HCT116 (cell line): ENCODE measurements at regions not wholly inside any gene's neighbourhood (a gene's known extent, or its start where the extent isn't known, plus 50 kb on each side); places are given as distances from the start of the nearest gene placed in this dataset.

ENCODE experiments used
- ATAC-seq: fragments of 200-7000 bp; cut with Tn5 transposase; 2 replicates; pipeline ENCODE4 v1.9.1; 2020; ENCODE audit warnings: mild to moderate bottlenecking, moderate library complexity
- BruUV-seq: library from RNA; stranded (reverse); fragments of 400-500 nt; replicated peaks from 2 replicates; lab custom pipeline; 2021; lab: Mats Ljungman, UMichigan
- CTCF ChIA-PET: fragments of 300-600 bp; sonication (Branson Sonifier 250); formaldehyde crosslinking; loops from one replicate; lab custom pipeline; 2021; ENCODE audit warnings: antibody characterized with exemption; lab: Charles Lee
- POLR2A ChIA-PET: fragments of 300-600, 350-600 bp; sonication (Branson Sonifier 250); formaldehyde crosslinking; loops from one replicate; lab custom pipeline; 2021; ENCODE audit warnings: antibody characterized with exemption; lab: Charles Lee
- RAD21 ChIA-PET, 2 experiments: fragments of 300-600 bp; sonication (Branson Sonifier 250); formaldehyde crosslinking; loops; one replicate each; lab custom pipeline; 2023; ENCODE audit warnings: low total read pairs in 2 of 2; ENCODE audit not compliant: uncharacterized antibody in 2 of 2, unreplicated experiment in 2 of 2, low non-redundant PET in 1 of 2; lab: Charles Lee
- DNase-seq: peaks from one replicate; pipeline ENCODE4 v3.0.0-alpha.2; 2010; ENCODE audit warnings: low read depth, low spot score
- H2AFZ ChIP-seq: fragments of 200-600 bp; shearing (Covaris generic), sonication (generic); 2 replicates; pipeline ENCODE4 v1.6.1; 2017; ENCODE audit warnings: low read depth, mixed run types, mixed read lengths, antibody characterized with exemption, low read length; ENCODE audit not compliant: poor library complexity, severe bottlenecking
- H3K27ac ChIP-seq: 2 replicates; pipeline ENCODE4 v1.5.1; 2012; ENCODE audit warnings: low read depth, low read length
- H3K27me3 ChIP-seq: fragments of 200-600 bp; sonication (generic); 2 replicates; pipeline ENCODE4 v1.6.1; 2016; ENCODE audit warnings: mixed run types, low read length, mixed read lengths; ENCODE audit not compliant: insufficient read depth
- H3K36me3 ChIP-seq, 2 experiments: fragments of 200-500 bp in 1 of 2; fragments of 200-600 bp in 1 of 2; sonication (Bioruptor generic) in 1 of 2; sonication (generic) in 1 of 2; 2 replicates each; pipeline versions ENCODE4 v1.5.1 to v1.6.1; 2014 to 2016; ENCODE audit warnings: low read length in 2 of 2, inconsistent platforms in 1 of 2, mixed read lengths in 1 of 2, mixed run types in 1 of 2; ENCODE audit not compliant: insufficient read depth in 2 of 2, control insufficient read depth in 1 of 2
- H3K4me1 ChIP-seq, 2 experiments: fragments of 200-600 bp in 1 of 2; sonication (generic) in 1 of 2; 2 replicates each; pipeline versions ENCODE4 v1.5.1 to v1.6.1; 2012 to 2017; ENCODE audit warnings: low read length in 2 of 2, inconsistent platforms in 1 of 2, mild to moderate bottlenecking in 1 of 2, mixed read lengths in 1 of 2, mixed run types in 1 of 2, moderate library complexity in 1 of 2; ENCODE audit not compliant: insufficient read depth in 2 of 2, control insufficient read depth in 1 of 2
- H3K4me2 ChIP-seq: fragments of 200-600 bp; sonication (generic); 2 replicates; pipeline ENCODE4 v1.6.1; 2017; ENCODE audit warnings: mixed run types, low read length, mixed read lengths
- H3K4me3 ChIP-seq, 2 experiments: fragments of 200-600 bp in 1 of 2; sonication (generic) in 1 of 2; replicated peaks in 1 of 2; 2 replicates each; pipeline ENCODE4 v1.5.1; 2011 to 2016; ENCODE audit warnings: low read length in 2 of 2, control low read depth in 1 of 2, low read depth in 1 of 2, mild to moderate bottlenecking in 1 of 2, mixed read lengths in 1 of 2, mixed run types in 1 of 2
- H3K79me2 ChIP-seq: fragments of 200-600 bp; sonication (generic); 2 replicates; pipeline ENCODE4 v1.6.1; 2017; ENCODE audit warnings: mild to moderate bottlenecking, mixed run types, low read length, moderate library complexity, mixed read lengths; ENCODE audit not compliant: insufficient read depth
- H3K9ac ChIP-seq: fragments of 200-600 bp; sonication (generic); 2 replicates; pipeline ENCODE4 v1.6.1; 2016; ENCODE audit warnings: low read length, mixed read lengths
- H3K9me2 ChIP-seq: fragments of 200-600 bp; sonication (generic), shearing (Covaris generic); 2 replicates; pipeline ENCODE4 v1.6.1; 2017; ENCODE audit warnings: mixed run types, mild to moderate bottlenecking, moderate library complexity; ENCODE audit not compliant: insufficient read depth
- H3K9me3 ChIP-seq, 2 experiments: fragments of 200-500 bp in 1 of 2; fragments of 200-600 bp in 1 of 2; sonication (Bioruptor generic) in 1 of 2; sonication (generic) in 1 of 2; 2 replicates each; pipeline ENCODE4 v1.6.1; 2014 to 2017; ENCODE audit warnings: low read length in 2 of 2, mixed read lengths in 2 of 2, inconsistent platforms in 1 of 2, low read depth in 1 of 2, mild to moderate bottlenecking in 1 of 2, mixed run types in 1 of 2, moderate library complexity in 1 of 2; ENCODE audit not compliant: control insufficient read depth in 1 of 2, insufficient read depth in 1 of 2
- H4K20me1 ChIP-seq: fragments of 200-600 bp; sonication (generic), shearing (Covaris generic); 2 replicates; pipeline ENCODE4 v1.6.1; 2017; ENCODE audit warnings: mixed run types, mild to moderate bottlenecking, moderate library complexity; ENCODE audit not compliant: insufficient read depth
- ATF3 ChIP-seq: IDR thresholded peaks from 2 replicates; pipeline ENCODE4 v1.6.1; 2012
- CBX3 ChIP-seq: IDR thresholded peaks from 2 replicates; pipeline ENCODE4 v1.6.1; 2012; ENCODE audit warnings: low read depth
- CEBPB ChIP-seq: IDR thresholded peaks from 2 replicates; pipeline ENCODE4 v1.6.1; 2012; ENCODE audit warnings: low read depth
- CTCF ChIP-seq, 3 experiments: fragments of 200-600 bp in 1 of 3; sonication (generic) in 1 of 3; IDR thresholded peaks in 2 of 3; conservative IDR thresholded peaks in 1 of 3; 2 replicates each; pipeline ENCODE4 v1.5.1; 2012 to 2017; ENCODE audit warnings: low read depth in 2 of 3, low read length in 2 of 3, antibody characterized with exemption in 1 of 3, borderline replicate concordance in 1 of 3, control low read depth in 1 of 3, mild to moderate bottlenecking in 1 of 3, mixed read lengths in 1 of 3, mixed run types in 1 of 3, moderate library complexity in 1 of 3; ENCODE audit not compliant: insufficient read depth in 1 of 3
- EGR1 ChIP-seq: IDR thresholded peaks from 2 replicates; pipeline ENCODE4 v1.6.1; 2012; ENCODE audit warnings: low read depth
- JUND ChIP-seq: IDR thresholded peaks from 2 replicates; pipeline ENCODE4 v1.6.1; 2012
- POLR2AphosphoS5 ChIP-seq: IDR thresholded peaks from 2 replicates; pipeline ENCODE4 v1.6.1; 2011; ENCODE audit warnings: mild to moderate bottlenecking, low read depth, low read length, moderate library complexity
- SRF ChIP-seq: IDR thresholded peaks from 2 replicates; pipeline ENCODE4 v1.6.1; 2012; ENCODE audit warnings: low read depth
- TCF7L2 ChIP-seq: IDR thresholded peaks from 2 replicates; pipeline ENCODE4 v1.7.0; 2011; ENCODE audit warnings: borderline replicate concordance, inconsistent platforms; ENCODE audit not compliant: insufficient read depth, insufficient read length; ENCODE audit errors: extremely low read depth
- YY1 ChIP-seq: IDR thresholded peaks from 2 replicates; pipeline ENCODE4 v1.6.1; 2011; ENCODE audit warnings: low read length, low read depth, moderate library complexity, mild to moderate bottlenecking; ENCODE audit not compliant: insufficient replicate concordance; ENCODE audit errors: extremely low read depth
- ZBTB33 ChIP-seq: IDR thresholded peaks from 2 replicates; pipeline ENCODE4 v1.6.1; 2011; ENCODE audit warnings: mild to moderate bottlenecking, low read length, moderate library complexity; ENCODE audit not compliant: insufficient replicate concordance; ENCODE audit errors: extremely low read depth
- intact Hi-C: fragments of 100-400 bp; cut with micrococcal nuclease; formaldehyde crosslinking; loops from 2 replicates; pipeline ENCODE4 v1.10.0; 2022
- TF ChIP-seq, protein P1 (sequence below): IDR thresholded peaks from 2 replicates; pipeline ENCODE4 v1.6.1; 2012

DNA sequence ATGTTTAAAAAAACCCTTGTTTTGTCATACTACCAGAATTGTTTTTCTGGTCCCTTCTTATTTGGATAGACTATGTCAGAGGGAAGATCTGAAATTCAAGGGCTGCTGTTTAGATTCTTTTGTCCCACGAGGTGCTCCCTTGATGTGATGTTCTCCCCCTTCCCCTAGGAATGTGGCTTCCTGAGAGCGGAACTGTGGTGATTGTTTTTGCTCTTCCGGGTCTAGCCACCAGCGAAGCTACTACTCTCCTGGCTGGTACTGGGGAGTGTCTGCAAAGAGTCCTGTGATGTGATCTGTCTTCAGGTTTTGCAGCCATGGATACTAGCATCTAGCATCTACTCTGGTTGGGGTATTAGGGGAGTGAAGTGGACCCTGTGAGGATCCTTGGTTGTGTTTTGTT is 271.1 kb downstream of the DCAF12L2 start:
- Histone ChIP-seq H2AFZ (no peak overlapping the region), H3K27ac (no peak overlapping the region), H4K20me1 (no peaks in the 10 kb centered on the region), H3K36me3 (no peaks in the 10 kb centered on the region), H3K9me3 (no peaks in the 10 kb centered on the region), H3K4me3 (no peak overlapping the region), H3K4me1 (no peaks in the 10 kb centered on the region), H3K27me3 (no peaks in the 10 kb centered on the region), H3K79me2 (no peaks in the 10 kb centered on the region), H3K4me2 (no peak overlapping the region), H3K9ac (no peak overlapping the region), H3K9me2 (no peaks in the 10 kb centered on the region)
- TF ChIP-seq CTCF (IDR thresholded peaks at IDR 0.05 in 2 of 3, conservative IDR thresholded peaks at IDR 0.05 in 1 of 3; ENCODE audit: borderline replicate concordance in 1 of 3, insufficient read depth in 1 of 3, low read depth in 2 of 3, low read length in 2 of 3) (no peak), EGR1 (no peak), ATF3 (no peak), TCF7L2 (no peak), ZBTB33 (no peak), SRF (no peak), YY1 (no peak), POLR2AphosphoS5 (no peak), JUND (no peak), CBX3 (no peak), CEBPB (no peak)
- TF ChIP-seq, protein P1, sequence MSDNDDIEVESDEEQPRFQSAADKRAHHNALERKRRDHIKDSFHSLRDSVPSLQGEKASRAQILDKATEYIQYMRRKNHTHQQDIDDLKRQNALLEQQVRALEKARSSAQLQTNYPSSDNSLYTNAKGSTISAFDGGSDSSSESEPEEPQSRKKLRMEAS, result no peak
- POLR2A ChIA-PET, result no interaction called here
- no TSS peak for BruUV-seq
- CTCF ChIA-PET, result no interaction called here
- no peak for ATAC-seq
- no peak for DNase-seq
- RAD21 ChIA-PET, result no interaction called here
- intact Hi-C loops, result no loop called here
